HG03432 (cell line): ENCODE measurements at regions not wholly inside any gene's neighbourhood (a gene's known extent, or its start where the extent isn't known, plus 50 kb on each side); places are given as distances from the start of the nearest gene placed in this dataset.
"Not testable (repeated sequence)": the region's sequence is repeated elsewhere in the genome, so short reads cannot be mapped to it uniquely, and the experiment has no call there.

Experiments used
- ATAC-seq: cut with Tn5 transposase; IDR thresholded peaks from one replicate; pipeline ENCODE4 v1.9.1; 2021; ENCODE audit warnings: mild to moderate bottlenecking, moderate library complexity; ENCODE audit not compliant: unreplicated experiment

GRCh38 chr6:85287158-85287557, 162.7 kb upstream of the NT5E start:
- no peak for ATAC-seq

- not testable (repeated sequence) for ATAC-seq
These were observed 163.4 kb upstream of the NT5E start for GRCh38 chr6:85286507-85286906.

- no peak for ATAC-seq
These were observed 163.9 kb upstream of the NT5E start for GRCh38 chr6:85285934-85286333.

- no peak for ATAC-seq
These were observed 164.8 kb upstream of the NT5E start for GRCh38 chr6:85285114-85285513.

GRCh38 chr6:85283436-85283835, 166.4 kb upstream of the NT5E start:
- ATAC-seq = no peak

- ATAC-seq = no peak
These were observed 171.3 kb upstream of the NT5E start for GRCh38 chr6:85278466-85279035.

GRCh38 chr6:85276026-85276425, 173.9 kb upstream of the NT5E start:
- not testable (repeated sequence) for ATAC-seq

- peak; percentile 58 for ATAC-seq
These were observed 174.4 kb upstream of the NT5E start for GRCh38 chr6:85275338-85275985.

GRCh38 chr6:85273870-85274269, 176.0 kb upstream of the NT5E start:
- ATAC-seq = no peak

GRCh38 chr6:85273046-85273445, 176.8 kb upstream of the NT5E start:
- no peak for ATAC-seq

- ATAC-seq = no peak
These were observed 177.3 kb upstream of the NT5E start for GRCh38 chr6:85272592-85272991.

GRCh38 chr6:85262621-85263020, 187.3 kb upstream of the NT5E start:
- ATAC-seq = no peak

GRCh38 chr6:85261271-85261670, 188.6 kb upstream of the NT5E start:
- no peak for ATAC-seq

- ATAC-seq = no peak
These were observed 194.2 kb upstream of the NT5E start for GRCh38 chr6:85255661-85256060.

- ATAC-seq = no peak
These were observed 197.3 kb upstream of the NT5E start for GRCh38 chr6:85252552-85252951.

GRCh38 chr6:85252085-85252484, 197.8 kb upstream of the NT5E start:
- ATAC-seq = no peak

GRCh38 chr6:85251300-85251699, 198.6 kb upstream of the NT5E start:
- no peak for ATAC-seq

GRCh38 chr6:85250586-85251220, 199.2 kb upstream of the NT5E start:
- ATAC-seq = no peak

- ATAC-seq = no peak
These were observed 204.9 kb upstream of the NT5E start for GRCh38 chr6:85245004-85245403.

- no peak for ATAC-seq
These were observed 208.3 kb upstream of the NT5E start for GRCh38 chr6:85241498-85242052.

- no peak for ATAC-seq
These were observed 209.0 kb upstream of the NT5E start for GRCh38 chr6:85240787-85241385.

GRCh38 chr6:85237478-85237877, 212.4 kb upstream of the NT5E start:
- no peak for ATAC-seq
